K562 (cell line): ENCODE measurements at regions not wholly inside any gene's neighbourhood (a gene's known extent, or its start where the extent isn't known, plus 50 kb on each side); places are given as distances from the start of the nearest gene placed in this dataset.

Experiments
- CHD7 ChIP-seq: fragments of 200-600 bp; sonication (generic); IDR thresholded peaks from one replicate; pipeline ENCODE4 v1.6.1; 2012; ENCODE audit warnings: mild to moderate bottlenecking, low read depth, low read length, inconsistent platforms
- MNT ChIP-seq, 2 experiments: fragments of 450-650 bp; conservative IDR thresholded peaks; 2 replicates each; pipeline ENCODE4 v1.6.1; 2017; ENCODE audit warnings: mild to moderate bottlenecking in 2 of 2, moderate library complexity in 2 of 2
- RB1 ChIP-seq: fragments of 450-650 bp; IDR thresholded peaks from 2 replicates; pipeline ENCODE4 v1.6.1; 2017; ENCODE audit warnings: low read depth, mild to moderate bottlenecking
- REST ChIP-seq, 2 experiments: fragments of 450-650 bp; formaldehyde crosslinking in 1 of 2; IDR thresholded peaks; 2 replicates each; pipeline versions ENCODE4 v1.4.0 to v1.6.1; 2014 to 2020; ENCODE audit warnings: mild to moderate bottlenecking in 2 of 2, borderline replicate concordance in 1 of 2, low read depth in 1 of 2

- TF ChIP-seq REST (IDR thresholded peaks at IDR 0.05; ENCODE audit: borderline replicate concordance), result no peak
- TF ChIP-seq REST (CRISPR knock-in tag; IDR thresholded peaks at IDR 0.05; ENCODE audit: low read depth), result no peak
- no peak for TF ChIP-seq CHD7
- no peak for TF ChIP-seq MNT (conservative IDR thresholded peaks at IDR 0.05)
- TF ChIP-seq RB1, result no peak
These were observed 602.2 kb upstream of the NOX3 start (continued) for GRCh38 chr6:156057869-156058268.
